ENCODE measurements at regions not wholly inside any gene's neighbourhood (a gene's known extent, or its start where the extent isn't known, plus 50 kb on each side); places are given as distances from the start of the nearest gene placed in this dataset.

DNA sequence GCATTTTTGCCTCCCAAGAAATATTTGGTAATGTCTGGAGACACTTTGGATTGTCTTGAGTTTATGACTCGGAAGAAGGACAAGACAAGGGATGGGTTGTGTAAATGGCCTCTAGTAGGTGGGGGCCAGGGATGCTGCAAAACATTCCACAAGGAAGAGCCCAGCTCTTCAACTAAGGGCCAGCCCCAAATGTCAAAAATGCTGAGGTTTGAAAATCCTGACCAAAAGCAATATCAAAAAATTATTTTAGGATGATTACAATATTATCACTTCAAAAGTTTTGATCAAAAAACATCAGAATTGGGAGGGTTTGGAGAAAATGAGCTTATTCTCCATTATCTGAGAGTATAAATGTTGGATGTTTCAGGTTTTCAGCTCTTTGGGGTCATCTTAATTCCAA, 248.9 kb upstream of the SLC24A2 start:
- DNase-seq, result no peak

DNA sequence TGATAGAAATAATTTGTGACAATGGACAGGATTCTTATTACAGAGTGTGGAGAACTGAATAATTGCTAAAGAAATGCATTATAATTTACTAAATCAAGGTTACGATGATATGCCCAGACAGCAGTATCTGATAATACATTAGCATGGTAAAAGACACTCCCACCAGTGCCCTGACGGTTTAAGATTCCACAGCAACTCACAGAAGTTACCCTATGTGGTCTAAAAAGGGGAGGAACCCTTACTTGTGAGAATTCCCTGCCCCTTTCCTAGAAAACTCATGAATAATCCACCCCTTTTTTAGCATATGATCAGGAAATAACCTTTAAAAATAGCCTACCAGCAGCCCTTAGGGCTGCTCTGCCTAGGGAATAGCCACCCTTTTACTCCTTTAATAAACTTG, 244.7 kb upstream of the SLC24A2 start:
- no peak for DNase-seq

DNA sequence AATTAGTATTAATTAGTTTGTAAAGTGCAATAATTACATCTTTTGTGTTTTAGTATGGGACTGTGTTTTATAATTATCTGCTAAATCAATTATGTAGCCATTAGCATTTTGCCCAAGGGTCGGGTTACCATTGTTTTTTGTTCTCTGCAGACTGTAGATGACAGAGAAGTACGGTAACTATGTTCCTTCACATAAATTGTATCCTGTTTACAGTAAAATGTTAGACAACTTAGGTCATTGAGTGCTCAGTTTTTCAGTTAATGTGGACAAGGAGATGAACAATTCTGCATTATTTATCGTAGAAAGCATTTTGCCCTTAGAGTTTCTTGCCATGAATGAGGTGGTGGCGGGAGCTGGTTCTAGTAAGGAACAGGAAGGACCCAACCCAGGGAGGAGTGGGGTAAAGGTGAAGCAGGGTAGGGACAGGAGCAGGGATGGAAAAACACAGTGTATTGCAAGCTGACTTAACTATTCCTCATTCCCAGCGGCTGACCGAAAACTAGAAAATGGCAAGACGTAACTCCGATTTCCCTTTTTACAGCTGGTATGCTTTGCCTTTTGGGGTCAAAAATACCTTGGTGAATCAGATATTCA, 243.7 kb upstream of the SLC24A2 start:
- DNase-seq, result no peak

DNA sequence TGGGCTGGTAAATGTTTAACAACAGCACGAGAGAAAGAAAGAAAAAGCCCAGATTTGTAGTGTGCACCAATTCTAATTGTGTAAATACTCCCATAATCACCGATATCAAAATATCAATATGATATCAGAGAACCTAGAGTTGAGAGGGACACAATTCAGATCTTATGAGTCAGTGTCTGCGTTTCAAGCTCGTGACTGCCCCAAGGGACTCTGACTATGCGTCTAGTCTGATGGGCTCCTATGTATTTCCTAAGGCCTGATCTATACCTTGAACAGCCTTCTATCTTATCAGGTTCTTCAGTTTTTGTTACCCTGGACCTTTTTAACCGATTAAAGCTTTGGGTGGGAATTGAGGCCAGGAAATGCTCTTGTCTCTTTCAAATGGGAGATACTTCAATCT, 243.0 kb upstream of the SLC24A2 start:
- DNase-seq, result no peak

DNA sequence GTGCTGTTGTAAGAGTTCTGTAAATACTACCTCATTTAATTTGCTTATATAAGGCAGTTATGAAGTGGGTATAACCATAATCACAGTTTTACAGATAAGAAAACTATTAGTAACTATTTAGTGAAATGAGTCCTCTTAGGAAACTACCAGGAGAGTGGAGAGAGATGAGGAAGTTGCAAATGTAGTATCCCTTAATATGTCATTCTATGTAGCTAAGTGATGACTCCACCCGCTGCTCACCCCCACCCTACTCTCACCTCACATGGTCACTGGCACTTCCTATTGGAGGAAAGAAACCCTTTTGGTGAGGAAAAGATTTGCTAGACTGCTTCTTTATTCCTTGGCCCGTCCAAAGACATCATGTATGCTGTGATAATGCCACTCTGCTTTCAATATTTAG, 241.8 kb upstream of the SLC24A2 start:
- no peak for DNase-seq

DNA sequence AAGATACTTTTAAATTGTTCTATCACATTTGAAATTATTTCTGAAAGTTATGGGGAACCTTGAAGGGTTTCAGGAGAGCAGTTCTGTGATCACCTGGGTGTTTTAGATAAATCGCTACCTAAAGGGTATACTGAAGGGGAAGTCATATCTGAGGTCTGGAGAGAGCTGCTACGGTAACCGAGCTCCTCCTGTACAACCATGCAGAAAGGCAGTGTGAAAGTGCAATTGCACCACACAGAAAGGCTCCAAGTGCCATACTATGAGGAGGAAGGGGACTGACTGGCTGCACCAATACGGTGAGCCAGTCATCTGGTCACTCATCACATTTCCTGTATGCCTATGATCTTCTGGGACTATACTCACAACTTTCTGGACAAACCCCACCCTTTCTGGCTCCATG, 241.4 kb upstream of the SLC24A2 start:
- no peak for DNase-seq

DNA sequence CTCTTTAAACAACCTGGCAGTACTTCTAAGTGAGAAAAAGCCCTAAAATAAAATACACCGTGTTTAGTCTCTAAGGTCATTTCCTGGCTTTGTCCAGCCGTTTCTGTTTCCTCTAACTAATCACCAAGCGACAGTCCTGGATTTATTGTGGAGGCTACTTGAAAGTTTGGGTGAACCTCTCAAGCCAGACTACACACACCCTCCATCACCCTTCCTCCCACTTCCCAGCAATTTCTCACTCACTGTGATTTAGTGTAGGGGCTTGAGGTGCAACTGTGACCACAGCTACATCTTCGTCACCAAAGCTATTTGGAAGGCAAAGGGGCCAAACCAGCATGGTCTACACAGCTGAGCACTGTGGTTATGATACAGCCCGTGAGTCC, 240.0 kb upstream of the SLC24A2 start:
- no peak for DNase-seq

DNA sequence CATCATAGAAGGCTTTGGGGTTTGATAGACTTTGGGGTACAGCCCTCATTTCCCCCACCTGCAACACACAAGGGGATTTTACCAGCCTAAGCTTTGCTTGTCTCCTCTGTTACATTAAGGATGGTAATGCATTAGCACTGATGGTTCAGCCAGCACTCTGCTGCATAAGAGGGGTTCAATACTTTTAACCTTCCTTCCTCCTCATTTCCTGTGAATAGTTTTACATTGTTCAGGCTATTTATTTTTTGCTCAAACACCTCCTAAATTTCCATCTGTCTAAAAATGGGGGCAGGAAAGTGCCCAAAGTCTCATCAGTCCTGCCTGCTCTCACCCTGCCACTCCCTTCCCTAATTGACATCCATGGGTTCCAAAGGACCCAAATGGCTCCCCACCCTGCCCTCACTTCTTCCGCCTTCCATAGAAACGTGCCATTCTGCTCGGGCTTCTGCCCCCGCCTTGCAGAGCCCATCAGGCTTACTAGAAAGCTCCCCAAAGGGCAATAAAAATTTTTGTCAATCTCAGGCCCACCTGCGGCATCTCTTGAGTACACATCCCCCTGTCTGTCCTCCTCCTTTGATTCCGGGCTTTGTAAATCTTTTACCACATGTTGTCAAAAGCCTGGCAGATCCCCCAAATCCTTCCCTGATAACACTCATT, 239.5 kb upstream of the SLC24A2 start:
- no peak for DNase-seq

DNA sequence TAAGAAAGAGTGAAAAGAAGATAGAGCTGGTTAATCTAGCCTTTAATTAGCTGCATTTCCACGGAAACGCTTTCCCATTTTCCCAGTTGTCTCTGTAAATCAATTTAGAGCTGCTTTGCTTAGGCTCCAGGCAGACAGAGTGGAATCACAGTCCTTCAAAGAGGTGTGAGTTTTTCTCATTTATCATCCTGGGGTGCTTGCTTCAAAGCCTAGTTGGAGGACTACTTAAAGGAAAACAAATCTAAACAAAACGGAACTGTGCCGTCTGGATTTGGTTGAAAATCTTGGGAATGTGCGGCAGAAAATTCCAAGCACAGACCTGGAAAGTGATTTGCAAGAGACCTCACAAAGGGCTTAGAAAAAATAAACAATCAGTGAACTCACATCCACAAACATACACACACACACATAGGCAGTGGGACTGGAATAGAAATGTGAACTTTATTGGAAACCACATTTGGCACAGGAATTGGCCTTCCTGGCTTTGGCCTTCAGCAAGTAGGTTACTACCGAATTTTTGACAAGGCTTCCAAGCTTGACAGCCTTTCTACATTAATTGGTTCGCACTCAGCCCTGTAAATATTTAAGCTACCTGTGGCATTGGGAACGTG, 235.2 kb upstream of the SLC24A2 start:
- DNase-seq, result no peak

DNA sequence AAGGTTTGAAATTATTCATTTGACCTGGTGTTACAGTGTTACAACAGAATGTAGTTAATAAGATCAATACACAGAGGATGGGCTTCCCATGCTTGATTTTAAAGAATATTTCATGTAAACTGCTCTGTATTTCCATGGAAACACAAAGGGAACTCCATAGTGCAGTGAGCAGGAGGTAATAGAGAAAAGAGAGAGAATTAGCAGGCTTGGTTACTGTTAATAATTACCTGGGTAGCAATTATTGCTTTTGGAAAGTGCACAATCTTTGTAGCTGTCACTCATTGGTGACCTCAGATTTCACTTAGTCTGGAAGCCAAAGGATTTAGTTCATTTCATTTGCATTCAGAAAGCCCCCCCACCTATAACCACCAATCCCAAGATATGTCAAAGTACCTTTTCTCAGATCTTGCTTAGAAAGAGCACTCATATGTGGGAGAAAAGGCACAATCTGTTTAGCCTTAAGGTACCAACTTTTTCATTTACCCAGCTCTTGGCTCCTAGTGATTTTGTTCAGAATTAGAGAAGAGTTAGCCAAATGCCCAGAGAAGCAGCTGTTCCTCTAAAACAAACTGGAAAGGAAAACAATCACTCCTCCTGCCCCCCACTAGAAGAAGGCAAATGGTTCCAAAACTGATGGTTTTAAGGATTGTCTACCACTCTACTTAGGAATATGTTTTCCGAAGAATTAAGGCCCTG, 234.5 kb upstream of the SLC24A2 start:
- DNase-seq, result no peak

DNA sequence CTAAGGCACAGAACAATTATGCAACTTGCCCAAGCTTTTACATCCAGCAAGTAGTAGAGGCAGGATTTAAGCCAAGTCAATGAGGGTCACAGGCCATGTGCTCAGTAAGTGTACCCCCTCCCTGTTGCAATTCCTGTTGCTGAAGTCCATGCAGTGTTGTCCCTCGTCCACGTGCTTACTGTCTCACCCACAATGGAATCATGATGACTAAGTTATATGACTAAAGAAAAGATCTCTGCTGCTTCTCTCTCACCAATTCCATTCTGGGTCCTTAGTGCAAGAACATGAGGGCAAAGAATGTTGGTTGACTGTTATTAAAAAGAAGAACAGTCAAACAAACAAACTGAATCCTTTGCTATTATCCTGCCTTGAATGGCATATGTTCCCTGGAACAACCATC, 233.6 kb upstream of the SLC24A2 start:
- no peak for DNase-seq

DNA sequence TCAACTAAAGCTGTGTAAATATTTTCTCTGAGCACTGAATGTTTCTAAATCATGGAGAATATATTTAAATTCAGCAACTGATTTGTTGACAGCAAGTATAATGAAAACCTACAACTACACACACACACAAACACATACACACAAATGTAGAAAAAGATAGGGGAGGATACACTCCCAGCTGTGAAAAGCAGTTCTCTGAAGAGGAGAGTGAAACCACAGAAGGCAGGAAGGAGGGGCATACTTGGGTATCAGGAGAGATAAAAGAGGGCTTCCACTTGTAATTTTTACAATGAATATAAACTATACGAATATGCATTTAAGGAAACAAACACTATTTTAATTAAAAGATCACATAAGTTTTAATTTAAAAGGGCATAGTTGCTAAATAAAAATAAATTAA, 227.8 kb upstream of the SLC24A2 start:
- no peak for DNase-seq

DNA sequence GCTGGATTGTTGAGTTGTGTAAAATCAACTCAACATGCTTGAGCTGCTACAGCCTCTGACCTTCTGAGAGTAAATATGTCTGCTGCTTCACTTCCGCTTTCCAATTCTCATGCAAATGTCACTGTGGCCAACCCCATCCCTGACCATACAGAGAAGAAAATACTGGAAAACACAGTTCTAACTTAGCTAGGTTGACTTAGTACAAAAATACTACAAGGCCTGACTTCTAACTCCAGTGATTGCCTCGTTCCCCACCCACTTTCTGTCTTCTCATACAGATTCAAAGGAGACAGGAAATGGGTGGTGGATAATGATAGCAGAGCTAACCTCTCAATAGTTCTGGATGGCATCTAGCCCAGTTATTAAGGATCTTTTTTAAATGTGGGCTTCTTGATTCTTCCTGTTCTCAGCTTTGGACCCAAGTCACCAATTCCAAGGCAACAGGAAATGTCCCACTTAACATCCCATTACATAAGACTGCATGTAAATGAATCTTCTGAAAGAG, 226.6 kb upstream of the SLC24A2 start:
- no peak for DNase-seq

DNA sequence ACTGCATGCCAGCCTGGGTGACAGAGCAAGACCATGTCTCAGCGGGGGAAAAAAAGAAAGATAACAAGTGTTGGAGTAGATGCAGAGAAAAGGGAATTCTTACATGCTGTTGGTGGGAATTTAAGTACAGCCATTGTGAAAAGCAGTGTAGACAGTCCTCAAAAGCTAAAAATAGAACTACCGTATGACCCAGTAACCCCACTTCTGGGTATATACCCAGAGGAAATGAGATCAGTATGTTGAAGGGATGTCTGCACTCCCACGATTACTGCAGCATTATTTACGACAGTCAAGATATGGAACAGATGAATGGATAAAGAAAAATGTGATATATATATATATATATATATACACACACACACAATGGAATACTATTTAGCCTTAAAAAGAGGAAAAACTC, 225.3 kb upstream of the SLC24A2 start:
- no peak for DNase-seq

DNA sequence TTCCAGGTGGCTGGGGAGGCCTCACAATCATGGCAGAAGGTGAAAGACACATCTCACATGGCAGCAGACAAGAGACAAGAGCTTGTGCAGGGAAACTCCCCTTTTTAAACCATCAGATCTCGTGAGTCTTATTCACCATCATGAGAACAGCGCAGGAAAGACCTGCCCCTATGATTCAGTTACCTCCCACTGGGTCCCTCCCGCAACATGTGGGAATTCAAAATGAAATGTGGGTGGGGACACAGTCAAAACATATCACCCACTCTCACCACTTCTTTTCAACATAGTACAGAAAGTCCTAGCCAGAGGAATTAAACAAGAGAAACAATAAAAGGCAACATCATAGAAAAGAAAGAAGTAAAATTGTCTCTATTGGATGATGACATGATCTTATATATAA, 223.4 kb upstream of the SLC24A2 start:
- no peak for DNase-seq

DNA sequence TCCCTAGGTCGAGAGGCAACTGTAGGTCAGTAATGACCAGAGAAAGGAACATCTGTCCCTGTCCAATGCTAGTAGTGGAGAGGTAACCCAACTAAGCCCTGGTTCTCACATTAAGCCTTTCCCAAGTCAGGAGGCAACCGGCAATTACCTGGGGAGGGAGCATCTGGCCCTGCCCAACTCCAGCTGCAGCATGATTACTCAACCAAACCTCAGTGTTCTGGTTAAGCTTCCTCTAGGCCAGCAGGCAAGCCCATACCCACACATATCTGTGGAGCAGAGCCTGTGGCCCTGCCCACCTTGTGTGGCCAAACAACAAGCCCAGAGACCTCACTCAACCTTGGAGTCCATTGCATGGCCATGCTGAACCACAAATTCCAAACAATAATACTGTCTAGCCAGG, 220.8 kb upstream of the SLC24A2 start:
- DNase-seq, result no peak

DNA sequence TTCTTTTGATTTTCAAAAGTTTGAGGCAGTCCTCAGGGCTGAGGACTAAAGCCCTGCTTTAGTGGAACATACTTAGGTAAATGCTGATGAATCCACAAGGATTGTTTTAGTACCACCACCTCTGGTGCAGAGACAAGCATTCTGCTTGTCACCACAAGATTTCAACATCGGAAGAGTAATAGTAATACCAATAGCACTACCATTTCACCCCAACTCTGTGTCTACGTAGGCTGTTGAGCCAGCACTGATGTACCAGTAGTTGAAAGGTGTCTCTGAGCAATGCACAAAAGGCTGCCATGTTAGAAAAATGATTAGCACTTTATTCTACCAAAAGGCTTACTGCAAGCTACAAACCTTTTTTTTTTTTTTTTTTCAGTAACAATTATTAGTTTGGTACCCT, 213.2 kb upstream of the SLC24A2 start:
- DNase-seq, result no peak

DNA sequence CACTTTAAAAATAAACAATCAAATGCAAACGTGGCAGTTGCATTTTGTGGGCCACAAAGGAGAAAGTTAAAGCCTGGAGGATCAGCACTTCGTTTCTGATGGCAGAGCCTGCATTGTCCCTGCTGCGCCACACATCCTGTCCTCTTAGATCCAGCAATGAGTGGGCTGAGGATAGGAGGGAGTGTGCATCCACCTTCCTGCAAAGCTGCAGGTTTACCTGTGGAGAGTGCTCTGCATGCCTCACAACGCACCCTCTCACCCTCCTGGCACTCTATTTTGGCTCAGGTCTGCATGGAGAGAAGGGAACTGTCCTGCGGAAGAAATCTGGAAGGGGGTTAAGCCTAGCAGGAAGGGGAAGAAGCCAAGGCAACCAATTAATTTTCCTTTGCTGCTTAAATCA, 212.2 kb upstream of the SLC24A2 start:
- no peak for DNase-seq

DNA sequence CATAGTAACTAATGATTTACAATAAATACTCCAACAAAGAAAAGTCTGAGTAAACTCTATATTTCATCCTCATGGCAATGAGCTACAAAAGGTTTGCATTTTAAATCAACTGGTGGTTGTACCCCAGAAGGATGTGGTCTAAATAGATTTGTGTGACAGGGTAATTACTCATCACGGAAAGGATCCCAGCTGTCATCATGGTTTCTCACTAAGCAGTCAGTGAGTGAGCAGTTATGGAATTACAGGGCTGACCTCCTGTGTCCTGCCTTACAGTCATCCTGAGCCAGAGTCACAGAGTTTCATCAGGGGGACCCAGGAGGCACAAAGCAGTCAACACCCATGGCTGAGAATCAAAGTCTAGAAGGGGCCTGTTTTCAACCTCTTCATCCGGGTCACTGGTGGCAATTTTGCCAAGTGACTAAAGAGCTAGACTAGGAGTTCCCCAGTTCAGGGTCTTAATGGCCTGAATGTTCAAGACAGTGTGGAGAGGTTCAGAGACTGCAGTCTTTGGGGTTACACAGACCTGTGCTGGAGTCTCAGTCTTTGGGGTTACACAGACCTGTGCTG, 210.7 kb upstream of the SLC24A2 start:
- DNase-seq, result peak in 1 of 2 donors; percentile 19

DNA sequence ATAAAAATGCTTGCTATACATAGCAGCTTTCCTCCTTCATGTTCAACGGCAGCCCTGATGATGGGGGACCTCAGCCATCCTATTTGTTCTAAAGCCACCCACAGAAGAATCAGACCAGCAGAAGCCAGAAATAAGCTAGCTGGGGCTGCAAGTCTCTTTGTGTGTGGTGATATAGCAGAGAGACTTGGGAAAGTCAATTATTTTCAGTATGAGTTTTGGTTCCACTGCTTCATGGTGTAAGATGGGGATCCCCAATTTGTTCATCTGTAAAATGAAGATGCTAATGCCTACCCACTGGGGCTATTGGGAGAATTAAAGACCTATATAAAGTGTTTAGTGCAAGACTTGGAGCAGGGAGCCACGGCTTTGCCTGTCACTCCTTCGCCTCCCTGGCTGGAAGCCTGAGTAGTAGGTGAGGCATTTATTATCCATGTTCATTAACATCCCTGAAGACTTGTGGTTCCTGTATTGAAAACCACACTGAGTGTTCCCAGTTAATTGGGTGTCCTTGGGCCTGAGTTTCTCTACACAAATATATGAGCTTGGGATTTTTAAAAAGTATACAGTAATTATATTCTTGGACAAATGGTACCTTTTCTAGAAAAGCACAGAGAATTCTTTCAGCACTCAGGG, 210.1 kb upstream of the SLC24A2 start:
- DNase-seq, result no peak

DNA sequence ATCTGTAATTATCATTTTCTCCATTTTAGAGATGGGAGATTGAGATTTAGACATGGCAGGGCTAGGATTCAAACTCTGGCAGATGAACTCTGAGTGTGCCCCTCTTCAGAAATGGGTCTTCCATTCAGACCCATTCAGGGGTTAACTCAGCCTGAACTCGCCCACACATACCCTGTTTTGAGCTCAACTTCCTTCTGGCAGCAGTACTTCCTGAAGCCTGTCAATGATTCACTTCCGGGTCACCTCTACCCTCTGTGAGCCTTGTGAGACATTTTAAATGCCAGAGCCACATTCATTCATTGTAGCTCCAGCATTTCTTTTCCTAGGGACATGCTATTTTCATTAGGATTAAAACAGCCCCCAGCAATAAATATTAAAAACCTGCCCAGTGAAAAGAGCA, 209.3 kb upstream of the SLC24A2 start:
- no peak for DNase-seq

DNA sequence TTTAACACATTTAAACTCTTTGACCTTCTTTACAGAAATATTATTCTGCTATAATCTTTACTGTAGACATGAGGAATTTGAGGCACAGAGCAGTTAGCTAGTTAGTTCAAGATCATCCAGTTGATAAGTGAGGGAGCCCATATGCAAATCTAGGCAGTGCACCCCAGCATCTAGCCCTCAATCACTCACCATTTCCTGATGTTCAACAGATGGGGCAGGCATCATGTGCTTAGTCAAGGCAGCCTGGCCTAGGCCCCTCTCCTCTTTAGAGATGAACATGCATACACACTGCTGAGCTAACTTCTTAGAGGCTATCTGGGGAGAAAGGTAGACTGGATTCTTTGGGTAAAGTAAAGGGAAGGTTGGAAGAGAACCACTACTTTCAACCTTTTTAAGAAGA, 206.8 kb upstream of the SLC24A2 start:
- no peak for DNase-seq

DNA sequence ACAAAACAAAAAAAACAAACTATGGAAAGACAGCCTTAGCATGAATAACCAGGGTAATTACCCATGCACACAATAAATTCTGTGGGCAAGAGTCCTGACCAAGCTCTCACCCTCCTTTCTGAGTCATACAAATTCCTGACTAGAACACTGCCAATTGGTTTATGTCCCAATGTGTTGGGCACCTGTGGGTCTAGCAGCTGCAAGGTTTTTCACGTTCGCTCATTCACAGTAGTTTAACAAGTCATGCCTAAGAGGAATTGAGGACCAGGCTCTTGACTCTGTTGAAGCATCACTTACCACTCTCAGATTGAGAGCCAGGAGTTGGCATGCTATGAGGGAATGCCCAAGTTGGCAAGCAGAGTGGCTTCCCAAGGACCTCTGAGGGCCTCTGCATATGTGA, 205.5 kb upstream of the SLC24A2 start:
- no peak for DNase-seq

Measured in CD4-positive, alpha-beta T cell treated with Interferon alpha-2 for 1 hour (primary cell).